Small intestine (tissue), 7 donors: ENCODE measurements at regions not wholly inside any gene's neighbourhood (a gene's known extent, or its start where the extent isn't known, plus 50 kb on each side); places are given as distances from the start of the nearest gene placed in this dataset.
A peak's percentile ranks its signal among the peaks of the same experiment; 100 is the strongest.

Experiments used
- DNase-seq, 2 donors: peaks; one replicate each; pipeline versions ENCODE4 v3.0.0 to v3.0.0-alpha.2; 2013
- FAIRE-seq: peaks from 2 replicates; lab custom pipeline; 2012; peaks lifted over from hg19 to GRCh38; lab: Jason Lieb, UNC
- H3K27ac ChIP-seq, 3 donors: one replicate each; pipeline ENCODE4 v1.5.1; 2013; ENCODE audit warnings: low read length in 2 of 3, mild to moderate bottlenecking in 2 of 3, control low read depth in 1 of 3, inconsistent platforms in 1 of 3, low read depth in 1 of 3, moderate library complexity in 1 of 3
- H3K27me3 ChIP-seq, 3 donors: one replicate each; pipeline ENCODE4 v1.6.1; 2013; ENCODE audit warnings: low read length in 3 of 3, inconsistent platforms in 1 of 3; ENCODE audit not compliant: control insufficient read depth in 3 of 3, insufficient read depth in 3 of 3
- H3K36me3 ChIP-seq, 3 donors: one replicate each; pipeline ENCODE4 v1.6.1; 2013; ENCODE audit warnings: low read length in 3 of 3, inconsistent platforms in 1 of 3, low read depth in 1 of 3, mild to moderate bottlenecking in 1 of 3, moderate library complexity in 1 of 3; ENCODE audit not compliant: control insufficient read depth in 3 of 3, insufficient read depth in 2 of 3
- H3K4me1 ChIP-seq, 3 donors: one replicate each; pipeline ENCODE4 v1.6.1; 2013; ENCODE audit warnings: low read length in 2 of 3, inconsistent platforms in 1 of 3, low read depth in 1 of 3, mild to moderate bottlenecking in 1 of 3, moderate library complexity in 1 of 3; ENCODE audit not compliant: control insufficient read depth in 3 of 3, insufficient read depth in 2 of 3
- H3K4me3 ChIP-seq, 3 donors: one replicate each; pipeline ENCODE4 v1.5.1; 2013; ENCODE audit warnings: low read length in 3 of 3, control low read depth in 1 of 3, inconsistent platforms in 1 of 3, low read depth in 1 of 3, mild to moderate bottlenecking in 1 of 3, moderate library complexity in 1 of 3
- H3K9me3 ChIP-seq, 2 donors: one replicate each; pipeline ENCODE4 v1.6.1; 2013; ENCODE audit warnings: low read depth in 1 of 2, low read length in 1 of 2; ENCODE audit not compliant: control insufficient read depth in 2 of 2, insufficient read depth in 1 of 2
- WGBS, 3 donors: extraction: QIAGEN DNeasy Blood & Tissue Kit; methylation state at CpG; one replicate each; pipeline ENCODE4 v1.1.7; 2013; 5-methylcytosine and 5-hydroxymethylcytosine counted together
- donor health status: healthy with polysubstance abuse.
- donor health status: control.
- donor health status: control.
- donor health status: Bipolar disorder and iron deficiency.
- donor health status: healthy.

- Histone ChIP-seq H3K4me1 (no peaks in the 10 kb centered on the region), H3K27me3 (no peaks in the 10 kb centered on the region), H3K9me3 (peaks cover 0 to 18% of the 10 kb centered on the region in 2 donors), H3K36me3 (no peaks in the 10 kb centered on the region), H3K4me3 (no peak overlapping the region), H3K27ac (no peak overlapping the region)
- FAIRE-seq (no peak), DNase-seq (no peak)
These were observed 66.1 kb upstream of the ATP8B1 start for GRCh38 chr18:57869221-57869620.

GRCh38 chr18:57866355-57866754, 63.2 kb upstream of the ATP8B1 start:
- Histone ChIP-seq H3K36me3 (no peaks in the 10 kb centered on the region), H3K27ac (no peak overlapping the region), H3K27me3 (no peaks in the 10 kb centered on the region), H3K4me1 (no peaks in the 10 kb centered on the region), H3K4me3 (no peak overlapping the region), H3K9me3 (peaks cover 0 to 8% of the 10 kb centered on the region in 2 donors)
- 61 to 71% (median 67%) methylated on average over 3 of the region's 3 CpGs for WGBS, 3 donors
- no peak for DNase-seq
- FAIRE-seq, result no peak

GRCh38 chr18:57864615-57865121, 61.6 kb upstream of the ATP8B1 start:
- no peak for FAIRE-seq
- Histone ChIP-seq H3K4me1 (no peaks in the 10 kb centered on the region), H3K9me3 (no peaks in the 10 kb centered on the region), H3K4me3 (no peak overlapping the region), H3K36me3 (no peaks in the 10 kb centered on the region), H3K27ac (no peak overlapping the region), H3K27me3 (no peaks in the 10 kb centered on the region)
- 68 to 81% (median 79%) methylated on average over 4 of the region's 4 CpGs for WGBS, 3 donors
- DNase-seq, result peak in 1 of 2 donors; percentile 12

- Histone ChIP-seq H3K36me3 (no peaks in the 10 kb centered on the region), H3K27me3 (no peaks in the 10 kb centered on the region), H3K4me3 (no peak overlapping the region), H3K27ac (no peak overlapping the region), H3K9me3 (no peaks in the 10 kb centered on the region), H3K4me1 (no peaks in the 10 kb centered on the region)
- FAIRE-seq (no peak), DNase-seq (no peak)
- WGBS, 3 donors, result 74 to 87% (median 74%) methylated on average over 2 of the region's 2 CpGs
These were observed 60.6 kb upstream of the ATP8B1 start for GRCh38 chr18:57863706-57864105.

- Histone ChIP-seq H3K4me3 (no peak overlapping the region), H3K27me3 (no peaks in the 10 kb centered on the region), H3K36me3 (no peaks in the 10 kb centered on the region), H3K4me1 (no peaks in the 10 kb centered on the region), H3K9me3 (no peaks in the 10 kb centered on the region), H3K27ac (no peak overlapping the region)
- no peak for FAIRE-seq
- DNase-seq, result peak in 1 of 2 donors; percentile 55
These were observed 56.2 kb upstream of the ATP8B1 start for GRCh38 chr18:57859314-57859713.

GRCh38 chr18:57856557-57857280, 53.6 kb upstream of the ATP8B1 start:
- no peak overlapping the region for H3K27ac ChIP-seq
- H3K9me3 ChIP-seq, result no peaks in the 10 kb centered on the region
- H3K27me3 ChIP-seq, result no peaks in the 10 kb centered on the region
- DNase-seq (no peak), FAIRE-seq (no peak)
- H3K36me3 ChIP-seq, result no peaks in the 10 kb centered on the region
- peaks cover 0 to 2% (median 0%) of the 10 kb centered on the region in 3 donors for H3K4me1 ChIP-seq
- WGBS, 3 donors, result 77 to 85% (median 82%) methylated on average over 9 of the region's 9 CpGs
- no peak overlapping the region for H3K4me3 ChIP-seq

GRCh38 chr18:57856128-57856527, 53.0 kb upstream of the ATP8B1 start:
- Histone ChIP-seq H3K27ac (no peak overlapping the region), H3K4me3 (no peak overlapping the region), H3K36me3 (no peaks in the 10 kb centered on the region), H3K4me1 (peaks cover 0 to 2% (median 0%) of the 10 kb centered on the region in 3 donors), H3K9me3 (no peaks in the 10 kb centered on the region), H3K27me3 (no peaks in the 10 kb centered on the region)
- FAIRE-seq, result no peak
- no peak for DNase-seq
- 84 to 94% (median 85%) methylated on average over 3 of the region's 3 CpGs for WGBS, 3 donors

- no peak overlapping the region for H3K4me3 ChIP-seq
- DNase-seq (no peak), FAIRE-seq (no peak)
- no peaks in the 10 kb centered on the region for H3K9me3 ChIP-seq
- H3K36me3 ChIP-seq, result no peaks in the 10 kb centered on the region
- H3K27me3 ChIP-seq, result no peaks in the 10 kb centered on the region
- no peak overlapping the region for H3K27ac ChIP-seq
- peaks cover 0 to 2% (median 0%) of the 10 kb centered on the region in 3 donors for H3K4me1 ChIP-seq
- 78 to 93% (median 80%) methylated on average over 2 of the region's 2 CpGs for WGBS, 3 donors
These were observed 52.4 kb upstream of the ATP8B1 start for GRCh38 chr18:57855551-57855950.

- WGBS, 3 donors, result 20 to 58% (median 36%) methylated on average over 3 of the region's 3 CpGs
- Histone ChIP-seq H3K9me3 (peaks cover 0 to 5% of the 10 kb centered on the region in 2 donors), H3K27ac (peak overlapping the region in 1 of 3 donors; percentile 44), H3K4me3 (no peak overlapping the region), H3K27me3 (no peaks in the 10 kb centered on the region), H3K36me3 (no peaks in the 10 kb centered on the region), H3K4me1 (peaks cover 0 to 2% (median 0%) of the 10 kb centered on the region in 3 donors)
- FAIRE-seq (no peak), DNase-seq (peak; percentile 29 to 70)
These were observed 51.6 kb upstream of the ATP8B1 start for GRCh38 chr18:57854726-57855125.
